Mesendoderm (in vitro differentiated cells): ENCODE measurements at regions not wholly inside any gene's neighbourhood (a gene's known extent, or its start where the extent isn't known, plus 50 kb on each side); places are given as distances from the start of the nearest gene placed in this dataset.

Experiments
- DNase-seq: peaks from one replicate; pipeline ENCODE4 v3.0.0; 2013
- H2AK5ac ChIP-seq: 2 replicates; pipeline ENCODE4 v1.6.1; 2013; ENCODE audit warnings: low read length, inconsistent platforms
- H2BK120ac ChIP-seq: 2 replicates; pipeline ENCODE4 v1.6.1; 2013; ENCODE audit warnings: low read depth, mild to moderate bottlenecking, low read length, moderate library complexity, mixed read lengths
- H2BK15ac ChIP-seq: replicated peaks from 2 replicates; pipeline ENCODE4 v1.6.1; 2013; ENCODE audit warnings: low read depth, mild to moderate bottlenecking, moderate library complexity
- H2BK5ac ChIP-seq: 2 replicates; pipeline ENCODE4 v1.6.1; 2013; ENCODE audit warnings: low read length, inconsistent platforms
- H3K18ac ChIP-seq: 2 replicates; pipeline ENCODE4 v1.6.1; 2013; ENCODE audit warnings: mild to moderate bottlenecking, low read length, mixed read lengths
- H3K23ac ChIP-seq: one replicate; pipeline ENCODE4 v1.6.1; 2013; ENCODE audit warnings: low read length
- H3K27ac ChIP-seq: 2 replicates; pipeline ENCODE4 v1.5.1; 2013; ENCODE audit warnings: low read depth, mild to moderate bottlenecking, inconsistent platforms, low read length, moderate library complexity
- H3K27me3 ChIP-seq: 2 replicates; pipeline ENCODE4 v1.6.1; 2013; ENCODE audit warnings: low read length, control low read depth, mild to moderate bottlenecking, inconsistent platforms; ENCODE audit not compliant: insufficient read depth, poor library complexity
- H3K36me3 ChIP-seq: 2 replicates; pipeline ENCODE4 v1.6.1; 2013; ENCODE audit warnings: low read length, inconsistent platforms; ENCODE audit not compliant: control insufficient read depth, insufficient read depth
- H3K4ac ChIP-seq: one replicate; pipeline ENCODE4 v1.6.1; 2013; ENCODE audit warnings: low read depth, mild to moderate bottlenecking, low read length, moderate library complexity
- H3K4me1 ChIP-seq: 2 replicates; pipeline ENCODE4 v1.6.1; 2013; ENCODE audit warnings: low read depth, low read length, inconsistent platforms; ENCODE audit not compliant: control insufficient read depth
- H3K4me2 ChIP-seq: 2 replicates; pipeline ENCODE4 v1.6.1; 2013; ENCODE audit warnings: low read length
- H3K4me3 ChIP-seq: 2 replicates; pipeline ENCODE4 v1.5.1; 2013; ENCODE audit warnings: mild to moderate bottlenecking, low read length
- H3K56ac ChIP-seq: one replicate; pipeline ENCODE4 v1.6.1; 2013; ENCODE audit warnings: low read length
- H3K79me1 ChIP-seq: 2 replicates; pipeline ENCODE4 v1.6.1; 2013; ENCODE audit warnings: low read length, inconsistent platforms
- H3K79me2 ChIP-seq: 2 replicates; pipeline ENCODE4 v1.6.1; 2013; ENCODE audit warnings: mild to moderate bottlenecking, low read length; ENCODE audit not compliant: control insufficient read depth, insufficient read depth
- H3K9ac ChIP-seq: 2 replicates; pipeline ENCODE4 v1.6.1; 2013; ENCODE audit warnings: low read length, inconsistent platforms
- H4K5ac ChIP-seq: one replicate; pipeline ENCODE4 v1.6.1; 2013; ENCODE audit warnings: low read length
- H4K8ac ChIP-seq: one replicate; pipeline ENCODE4 v1.6.1; 2013; ENCODE audit warnings: low read depth, mild to moderate bottlenecking, control low read depth, low read length, moderate library complexity
- WGBS: extraction: QIAGEN DNeasy Blood & Tissue Kit; methylation state at CpG from one replicate; pipeline ENCODE4 v1.1.7; 2013; ENCODE audit warnings: low lambda C conversion rate, missing lambda C conversion rate; ENCODE audit not compliant: insufficient coverage; ENCODE audit errors: extremely low coverage; 5-methylcytosine and 5-hydroxymethylcytosine counted together

DNA sequence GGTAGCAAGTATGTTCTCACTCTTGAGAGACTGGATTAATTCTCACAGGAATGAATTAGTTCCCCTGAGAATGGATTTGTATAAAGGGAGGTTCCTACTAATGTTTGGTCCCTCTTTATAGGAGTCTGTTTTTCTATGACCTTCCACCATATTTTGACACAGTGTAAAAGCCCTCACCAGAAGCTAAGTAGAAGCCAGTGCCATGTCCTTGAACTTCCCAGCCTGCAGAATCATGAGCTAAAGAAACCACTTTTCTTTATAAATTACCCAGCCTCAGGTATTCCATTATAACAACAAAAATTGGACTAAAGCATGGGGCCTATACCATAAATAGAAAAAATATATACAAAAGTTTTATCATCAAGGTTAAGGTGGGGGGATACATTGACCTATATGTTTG is 227.9 kb upstream of the DTNA start:
- H4K8ac ChIP-seq, result no peak overlapping the region
- H3K4me1 ChIP-seq, result peaks cover 2% of the 10 kb centered on the region
- H3K9ac ChIP-seq, result no peak overlapping the region
- H2BK15ac ChIP-seq, result no peak overlapping the region
- H3K56ac ChIP-seq, result no peak overlapping the region
- no peak overlapping the region for H3K27ac ChIP-seq
- no peaks in the 10 kb centered on the region for H3K79me2 ChIP-seq
- no peak overlapping the region for H2BK5ac ChIP-seq
- H3K4ac ChIP-seq, result no peak overlapping the region
- no peak overlapping the region for H4K5ac ChIP-seq
- no peak overlapping the region for H2AK5ac ChIP-seq
- H3K4me2 ChIP-seq, result no peak overlapping the region
- no peaks in the 10 kb centered on the region for H3K36me3 ChIP-seq
- H3K27me3 ChIP-seq, result no peaks in the 10 kb centered on the region
- no peak overlapping the region for H3K18ac ChIP-seq
- H3K23ac ChIP-seq, result no peak overlapping the region
- H3K79me1 ChIP-seq, result no peaks in the 10 kb centered on the region
- no peak overlapping the region for H2BK120ac ChIP-seq
- DNase-seq, result no peak
- H3K4me3 ChIP-seq, result no peak overlapping the region

GRCh38 chr18:34483198-34483597 is 226.9 kb upstream of the DTNA start:
- Histone ChIP-seq H3K18ac (no peak overlapping the region), H3K27me3 (no peaks in the 10 kb centered on the region), H3K36me3 (no peaks in the 10 kb centered on the region), H2BK15ac (no peak overlapping the region), H3K79me1 (no peaks in the 10 kb centered on the region), H4K8ac (no peak overlapping the region), H4K5ac (no peak overlapping the region), H2BK5ac (no peak overlapping the region), H3K4me2 (no peak overlapping the region), H3K79me2 (no peaks in the 10 kb centered on the region), H2BK120ac (no peak overlapping the region), H3K4ac (no peak overlapping the region), H3K9ac (no peak overlapping the region), H3K56ac (no peak overlapping the region), H3K4me3 (no peak overlapping the region), H3K27ac (no peak overlapping the region), H3K4me1 (peaks cover 2% of the 10 kb centered on the region), H3K23ac (no peak overlapping the region), H2AK5ac (no peak overlapping the region)
- DNase-seq, result no peak
- no CpG with 5 or more reads among the region's 3 CpGs for WGBS

GRCh38 chr18:34491719-34492118 is 218.4 kb upstream of the DTNA start:
- H3K79me2 ChIP-seq, result peaks cover 10% of the 10 kb centered on the region
- no peak overlapping the region for H2BK15ac ChIP-seq
- no peak overlapping the region for H3K4me2 ChIP-seq
- no peak overlapping the region for H4K8ac ChIP-seq
- no peak overlapping the region for H3K27ac ChIP-seq
- no peak overlapping the region for H3K4ac ChIP-seq
- H3K79me1 ChIP-seq, result no peaks in the 10 kb centered on the region
- no peak overlapping the region for H3K9ac ChIP-seq
- H3K56ac ChIP-seq, result no peak overlapping the region
- H3K23ac ChIP-seq, result no peak overlapping the region
- no peak overlapping the region for H4K5ac ChIP-seq
- no peak overlapping the region for H2BK120ac ChIP-seq
- no peak for DNase-seq
- H3K4me1 ChIP-seq, result no peaks in the 10 kb centered on the region
- no CpG with 5 or more reads among the region's 2 CpGs for WGBS
- no peaks in the 10 kb centered on the region for H3K36me3 ChIP-seq
- no peak overlapping the region for H3K18ac ChIP-seq
- no peaks in the 10 kb centered on the region for H3K27me3 ChIP-seq
- H3K4me3 ChIP-seq, result no peak overlapping the region
- no peak overlapping the region for H2AK5ac ChIP-seq
- H2BK5ac ChIP-seq, result no peak overlapping the region

- H3K23ac ChIP-seq, result no peak overlapping the region
- H2BK120ac ChIP-seq, result no peak overlapping the region
- H2AK5ac ChIP-seq, result no peak overlapping the region
- no peak overlapping the region for H3K18ac ChIP-seq
- peaks cover 14% of the 10 kb centered on the region for H3K79me2 ChIP-seq
- no peaks in the 10 kb centered on the region for H3K79me1 ChIP-seq
- no peaks in the 10 kb centered on the region for H3K27me3 ChIP-seq
- no peak overlapping the region for H3K4me3 ChIP-seq
- no peaks in the 10 kb centered on the region for H3K4me1 ChIP-seq
- H3K9ac ChIP-seq, result no peak overlapping the region
- no peak overlapping the region for H4K5ac ChIP-seq
- H3K56ac ChIP-seq, result no peak overlapping the region
- no peak overlapping the region for H3K4ac ChIP-seq
- H2BK5ac ChIP-seq, result no peak overlapping the region
- no peak overlapping the region for H2BK15ac ChIP-seq
- H3K36me3 ChIP-seq, result no peaks in the 10 kb centered on the region
- DNase-seq, result peak; percentile 88
- H3K4me2 ChIP-seq, result no peak overlapping the region
- no peak overlapping the region for H4K8ac ChIP-seq
- no peak overlapping the region for H3K27ac ChIP-seq
Observed at GRCh38 chr18:34492652-34493051, 217.4 kb upstream of the DTNA start.

DNA sequence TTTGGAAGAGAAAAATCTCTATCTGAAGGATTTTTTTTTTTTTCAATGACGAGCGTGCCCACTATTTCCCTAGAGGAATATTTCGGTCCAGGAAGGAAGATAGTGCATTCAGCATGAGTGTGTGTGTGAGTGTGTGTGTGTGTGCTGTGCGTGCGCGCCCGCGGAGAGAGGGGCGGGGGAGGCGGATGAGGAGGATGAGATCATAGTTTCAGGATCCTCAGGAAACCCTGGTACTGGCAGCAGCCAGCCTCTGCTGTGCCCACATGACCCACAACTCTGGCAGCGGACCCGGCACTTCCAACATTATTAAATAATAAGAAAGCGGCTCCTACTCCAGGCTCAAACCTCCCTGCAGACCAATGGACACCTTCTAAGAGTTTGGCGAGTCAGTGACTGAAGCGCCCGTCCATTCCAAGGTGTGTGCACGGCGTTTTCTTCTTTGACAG is 217.0 kb upstream of the DTNA start:
- Histone ChIP-seq H2BK5ac (no peak overlapping the region), H3K4ac (peak overlapping the region; percentile 4), H3K9ac (peak overlapping the region; percentile 81), H3K4me3 (peak overlapping the region; percentile 81), H3K79me2 (peaks cover 18% of the 10 kb centered on the region), H2AK5ac (no peak overlapping the region), H4K8ac (no peak overlapping the region), H3K56ac (peak overlapping the region; percentile 89), H2BK15ac (no peak overlapping the region), H3K27me3 (no peaks in the 10 kb centered on the region), H3K4me2 (peak overlapping the region; percentile 72), H3K79me1 (no peaks in the 10 kb centered on the region), H4K5ac (no peak overlapping the region), H3K23ac (no peak overlapping the region), H3K4me1 (no peaks in the 10 kb centered on the region), H3K27ac (peak overlapping the region; percentile 70), H3K36me3 (no peaks in the 10 kb centered on the region), H2BK120ac (peak overlapping the region; percentile 90), H3K18ac (peak overlapping the region; percentile 93)
- no CpG with 5 or more reads among the region's 18 CpGs for WGBS
- DNase-seq, result peak; percentile 94

DNA sequence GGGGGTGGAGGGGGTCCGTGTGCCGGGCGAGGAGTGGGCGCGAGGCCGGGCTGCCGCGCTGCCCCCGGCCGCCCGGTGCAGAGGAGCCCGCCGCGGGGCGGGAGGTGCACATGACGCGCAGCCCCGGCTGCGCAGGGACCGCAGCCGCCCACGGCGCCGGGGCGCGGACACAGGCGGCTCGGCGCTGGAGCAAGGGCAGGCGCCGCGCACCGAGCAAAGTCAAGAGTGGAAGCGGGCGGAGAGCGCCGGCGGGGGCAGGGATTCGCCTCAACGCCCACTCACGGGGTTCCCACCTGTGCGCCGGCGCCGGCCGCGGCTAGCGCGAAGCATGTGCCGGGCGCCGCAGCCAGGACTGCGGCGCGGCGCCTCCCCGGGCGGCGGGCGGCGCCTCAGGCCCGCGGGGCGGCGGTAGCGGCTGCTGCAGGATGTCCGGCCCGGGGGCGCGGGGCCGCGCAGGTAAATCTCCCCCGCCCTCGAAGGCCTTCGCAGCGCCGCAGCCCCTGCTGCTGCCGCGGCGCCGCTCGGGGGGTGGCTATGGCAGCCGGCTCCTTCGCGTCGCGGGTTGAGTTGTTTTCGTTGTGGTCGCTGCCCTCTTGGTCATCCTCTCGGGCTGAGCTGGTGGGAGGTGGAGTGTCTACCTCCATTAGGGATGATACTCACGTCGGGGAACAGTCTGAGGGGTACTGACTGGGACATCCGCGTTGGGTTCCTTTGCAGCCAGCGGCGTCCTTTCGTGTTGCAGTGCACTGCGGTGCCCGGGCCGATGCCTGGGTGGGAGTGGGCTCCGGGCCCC is 216.3 kb upstream of the DTNA start:
- Histone ChIP-seq H3K9ac (peak overlapping the region; percentile 81), H3K79me1 (no peaks in the 10 kb centered on the region), H3K4me1 (no peaks in the 10 kb centered on the region), H3K79me2 (peaks cover 21% of the 10 kb centered on the region), H3K4me3 (peak overlapping the region; percentile 81), H3K27ac (peak overlapping the region; percentile 70), H3K36me3 (no peaks in the 10 kb centered on the region), H2BK120ac (peak overlapping the region; percentile 90), H3K4ac (peak overlapping the region; percentile 4), H3K27me3 (no peaks in the 10 kb centered on the region), H3K4me2 (peak overlapping the region; percentile 72), H3K56ac (peak overlapping the region; percentile 89), H4K8ac (no peak overlapping the region), H2BK5ac (peak overlapping the region; percentile 42), H3K18ac (peak overlapping the region; percentile 93), H2AK5ac (no peak overlapping the region), H2BK15ac (no peak overlapping the region), H3K23ac (peak overlapping the region; percentile 59), H4K5ac (no peak overlapping the region)
- DNase-seq, result peak; percentile 82
- WGBS, result no CpG with 5 or more reads among the region's 101 CpGs
